ENCODE measurements at regions not wholly inside any gene's neighbourhood (a gene's known extent, or its start where the extent isn't known, plus 50 kb on each side); places are given as distances from the start of the nearest gene placed in this dataset.

DNA sequence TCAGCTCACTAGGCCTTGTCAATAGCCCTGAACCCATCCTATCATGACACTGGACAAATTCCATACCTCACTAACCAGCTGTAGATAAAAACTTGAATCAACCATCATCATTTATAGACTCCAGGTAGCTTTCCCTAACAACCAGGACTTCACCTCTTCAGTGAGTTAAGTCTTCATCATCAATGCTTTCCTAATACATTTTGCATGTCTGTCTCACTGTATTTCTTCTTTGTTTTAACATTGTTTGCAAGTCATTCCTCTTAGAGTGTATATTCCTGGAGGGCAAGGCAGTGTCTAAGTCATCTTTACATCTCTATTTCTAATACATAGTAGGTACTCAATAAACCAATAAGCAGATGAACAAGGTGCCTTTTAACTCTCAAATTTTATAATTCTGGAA, 123.4 kb upstream of the RFC3 start:
- no peak for DNase-seq (ENCODE audit: low spot score)
- ChIA-PET POLR2A (ENCODE audit: low non-redundant PET) (no interaction called here), CTCF (interaction anchor here (0.6 kb wide), 1 partner anchor 117 kb away, joined by 3 read pairs; no protein-coding TSS in a partner anchor)
- no peak for TF ChIP-seq CTCF (conservative IDR thresholded peaks at IDR 0.05; ENCODE audit: low read depth)
- no peak overlapping the region for H3K27ac ChIP-seq

- DNase-seq (ENCODE audit: low spot score): no peak
- ChIA-PET POLR2A (ENCODE audit: low non-redundant PET) (no interaction called here), CTCF (no interaction called here)
- no peak overlapping the region for H3K27ac ChIP-seq
- TF ChIP-seq CTCF (conservative IDR thresholded peaks at IDR 0.05; ENCODE audit: low read depth): no peak
These were observed 121.4 kb upstream of the RFC3 start for GRCh38 chr13:33696530-33696929.

GRCh38 chr13:33697926-33698325, 120.0 kb upstream of the RFC3 start:
- peak overlapping the region; percentile 82 for H3K27ac ChIP-seq
- POLR2A ChIA-PET (ENCODE audit: low non-redundant PET): no interaction called here
- TF ChIP-seq CTCF (conservative IDR thresholded peaks at IDR 0.05; ENCODE audit: low read depth): no peak
- DNase-seq (ENCODE audit: low spot score): no peak
- CTCF ChIA-PET: no interaction called here

- POLR2A ChIA-PET (ENCODE audit: low non-redundant PET): no interaction called here
- CTCF ChIA-PET: no interaction called here
- DNase-seq (ENCODE audit: low spot score): no peak
- TF ChIP-seq CTCF (conservative IDR thresholded peaks at IDR 0.05; ENCODE audit: low read depth): no peak
- no peak overlapping the region for H3K27ac ChIP-seq
These were observed 110.5 kb upstream of the RFC3 start for GRCh38 chr13:33707449-33707848.

DNA sequence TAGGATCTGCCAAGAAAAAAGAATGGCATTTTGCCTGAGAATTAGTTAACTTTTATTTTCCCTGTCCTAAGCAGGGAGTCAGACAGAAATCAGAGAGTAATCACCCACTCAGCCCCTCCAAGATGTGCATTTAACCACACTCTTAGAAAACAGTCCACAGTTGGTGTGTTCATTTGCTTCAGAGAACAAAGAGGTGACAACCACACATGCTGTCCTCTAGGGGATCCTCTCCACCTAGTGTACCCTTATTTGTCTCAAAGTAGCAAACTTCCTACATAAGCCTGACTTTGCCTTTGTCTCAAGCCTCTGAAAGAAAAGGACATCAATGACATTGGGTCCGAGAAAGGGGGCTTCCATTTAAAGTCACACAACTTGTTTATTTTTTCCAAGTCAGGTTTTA, 107.0 kb upstream of the RFC3 start:
- CTCF ChIA-PET: no interaction called here
- H3K27ac ChIP-seq: no peak overlapping the region
- POLR2A ChIA-PET (ENCODE audit: low non-redundant PET): no interaction called here
- DNase-seq (ENCODE audit: low spot score): no peak
- no peak for TF ChIP-seq CTCF (conservative IDR thresholded peaks at IDR 0.05; ENCODE audit: low read depth)

GRCh38 chr13:33711436-33711835, 106.5 kb upstream of the RFC3 start:
- TF ChIP-seq CTCF (conservative IDR thresholded peaks at IDR 0.05; ENCODE audit: low read depth): no peak
- POLR2A ChIA-PET (ENCODE audit: low non-redundant PET): no interaction called here
- CTCF ChIA-PET: no interaction called here
- DNase-seq (ENCODE audit: low spot score): no peak
- H3K27ac ChIP-seq: no peak overlapping the region

- no peak for DNase-seq (ENCODE audit: low spot score)
- no peak overlapping the region for H3K27ac ChIP-seq
- CTCF ChIA-PET: interaction anchor here (0.6 to 0.7 kb wide), 2 partner anchors 1450 to 1456 kb away, joined by 3 to 6 read pairs; no protein-coding TSS in a partner anchor
- POLR2A ChIA-PET (ENCODE audit: low non-redundant PET): no interaction called here
- no peak for TF ChIP-seq CTCF (conservative IDR thresholded peaks at IDR 0.05; ENCODE audit: low read depth)
These were observed 100.2 kb upstream of the RFC3 start for GRCh38 chr13:33717775-33718174.
